HEK293T (cell line): ENCODE measurements at regions not wholly inside any gene's neighbourhood (a gene's known extent, or its start where the extent isn't known, plus 50 kb on each side); places are given as distances from the start of the nearest gene placed in this dataset.

ENCODE experiments used
- BHLHE40 ChIP-seq: fragments of 450-650 bp; IDR thresholded peaks from 2 replicates; pipeline ENCODE4 v1.6.1; 2016; ENCODE audit warnings: mild to moderate bottlenecking, moderate library complexity, borderline replicate concordance
- CTBP1 ChIP-seq: fragments of 450-650 bp; IDR thresholded peaks from 2 replicates; pipeline ENCODE4 v1.6.1; 2016; ENCODE audit warnings: borderline replicate concordance
- FOXK2 ChIP-seq: fragments of 450-650 bp; IDR thresholded peaks from 2 replicates; pipeline ENCODE4 v1.6.1; 2016; ENCODE audit warnings: mild to moderate bottlenecking
- FOXM1 ChIP-seq: fragments of 450-650 bp; IDR thresholded peaks from 2 replicates; pipeline ENCODE4 v1.6.1; 2017; ENCODE audit warnings: mild to moderate bottlenecking, borderline replicate concordance
- TARDBP ChIP-seq: fragments of 450-650 bp; IDR thresholded peaks from 2 replicates; pipeline ENCODE4 v1.6.1; 2016
- ZNF384 ChIP-seq: fragments of 450-650 bp; IDR thresholded peaks from 2 replicates; pipeline ENCODE4 v1.6.1; 2016

GRCh38 chr3:70392227-70392626, 79.8 kb upstream of the MDFIC2 start:
- TF ChIP-seq CTBP1 (no peak), BHLHE40 (no peak), FOXM1 (no peak), FOXK2 (no peak), ZNF384 (no peak), TARDBP (no peak)
